Fibroblast of skin of back (primary cell): ENCODE measurements at regions not wholly inside any gene's neighbourhood (a gene's known extent, or its start where the extent isn't known, plus 50 kb on each side); places are given as distances from the start of the nearest gene placed in this dataset.
"Not testable (repeated sequence)": the region's sequence is repeated elsewhere in the genome, so short reads cannot be mapped to it uniquely, and the experiment has no call there.

ENCODE experiments used
- DNase-seq: peaks from one replicate; pipeline ENCODE4 v3.0.0-alpha.2; 2013

DNA sequence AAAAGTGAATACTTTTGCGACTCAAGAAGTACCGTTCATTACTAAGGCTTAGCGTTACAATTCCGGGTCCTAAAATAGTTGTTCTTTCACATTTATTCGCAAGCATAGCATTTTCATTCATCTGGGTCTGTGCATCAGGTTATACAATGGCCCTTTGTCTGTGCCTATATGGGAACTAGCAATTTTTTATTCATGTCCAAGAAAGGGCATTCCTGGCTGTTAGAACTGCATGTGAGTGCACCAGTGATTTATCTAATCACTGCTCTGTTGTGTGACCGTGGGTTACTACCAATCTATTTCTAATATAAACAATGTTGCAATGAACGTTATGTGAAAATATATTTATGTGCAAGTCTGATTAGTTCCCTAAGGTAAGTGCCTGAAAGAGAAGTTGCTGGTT is 63.8 kb downstream of the SPANXA1 start:
- not testable (repeated sequence) for DNase-seq

DNA sequence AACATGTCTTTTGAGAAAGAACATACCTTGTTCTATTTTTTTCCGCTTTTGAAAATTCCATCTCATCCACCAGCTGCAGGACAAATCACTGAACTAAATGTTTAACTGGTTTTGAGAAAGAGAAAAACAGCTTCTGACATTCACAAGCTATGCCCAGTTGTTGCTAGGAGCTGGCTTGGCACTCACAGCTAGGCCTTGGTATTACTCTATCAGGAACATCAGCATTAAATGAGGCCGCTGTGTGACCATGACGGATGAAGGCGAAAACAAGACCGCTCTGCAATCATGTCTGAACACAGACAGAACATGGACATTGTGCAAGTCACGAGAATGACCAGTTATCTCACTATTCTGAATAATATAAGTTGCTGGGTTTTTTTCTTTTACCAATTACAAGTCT is 108.8 kb downstream of the SPANXA1 start:
- DNase-seq, result not testable (repeated sequence)

DNA sequence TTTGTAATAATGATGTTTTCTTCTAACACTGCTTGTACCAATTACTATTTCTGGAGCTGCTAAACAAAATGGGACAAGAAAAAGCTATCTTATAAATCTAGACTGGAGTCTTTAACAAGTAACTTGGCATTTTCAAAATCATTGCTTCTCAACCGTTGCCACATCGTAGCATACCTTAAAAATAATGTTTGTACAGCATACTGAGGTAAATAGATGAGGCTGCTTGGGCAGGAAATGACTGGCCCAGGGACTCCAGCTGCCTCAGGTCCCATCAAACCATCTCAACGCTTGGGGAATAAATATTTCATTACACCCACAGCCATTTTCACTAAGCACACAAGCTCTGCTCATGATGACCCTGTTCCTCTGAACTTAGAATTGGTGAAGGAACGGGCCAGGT is 115.1 kb downstream of the SPANXA1 start:
- DNase-seq, result peak; percentile 38

DNA sequence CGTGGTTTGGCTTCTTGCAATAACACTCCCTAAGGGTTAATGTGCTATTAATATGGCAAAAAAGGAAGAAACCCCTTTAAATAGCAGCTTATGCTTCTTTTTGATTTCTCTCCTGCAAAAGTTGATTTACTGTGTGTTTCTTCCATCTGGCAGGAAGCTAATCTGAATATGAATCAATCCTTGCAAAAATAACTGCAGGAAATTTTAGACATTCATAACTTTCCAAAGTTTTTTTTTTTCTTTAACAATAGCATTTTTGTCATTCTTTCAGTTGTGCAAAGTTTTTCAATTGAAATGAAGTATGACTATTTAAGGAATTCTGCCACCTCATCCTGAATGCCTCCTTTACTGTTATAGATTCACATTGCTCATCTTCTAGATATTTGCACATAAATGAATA is 115.6 kb downstream of the SPANXA1 start:
- peak; percentile 80 for DNase-seq

DNA sequence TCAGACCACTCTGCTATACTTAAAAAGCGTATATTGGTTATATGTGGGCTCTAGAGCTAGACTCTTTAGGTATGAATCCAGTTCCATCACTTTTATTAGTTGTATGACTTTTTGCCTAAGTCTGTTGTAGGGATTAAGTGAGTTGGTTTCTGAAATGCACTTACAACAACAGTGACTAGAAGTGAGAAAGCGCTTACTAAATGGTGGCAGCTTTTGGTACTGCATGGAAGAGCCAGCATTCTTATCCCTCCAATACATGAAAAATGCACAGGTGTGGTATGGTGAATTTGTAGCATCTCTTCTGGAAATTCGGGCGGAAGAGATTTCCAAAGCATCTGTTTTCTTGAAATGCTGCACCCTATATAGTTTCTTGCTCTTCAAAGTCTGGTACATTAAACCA is 117.1 kb downstream of the SPANXA1 start:
- DNase-seq, result no peak

DNA sequence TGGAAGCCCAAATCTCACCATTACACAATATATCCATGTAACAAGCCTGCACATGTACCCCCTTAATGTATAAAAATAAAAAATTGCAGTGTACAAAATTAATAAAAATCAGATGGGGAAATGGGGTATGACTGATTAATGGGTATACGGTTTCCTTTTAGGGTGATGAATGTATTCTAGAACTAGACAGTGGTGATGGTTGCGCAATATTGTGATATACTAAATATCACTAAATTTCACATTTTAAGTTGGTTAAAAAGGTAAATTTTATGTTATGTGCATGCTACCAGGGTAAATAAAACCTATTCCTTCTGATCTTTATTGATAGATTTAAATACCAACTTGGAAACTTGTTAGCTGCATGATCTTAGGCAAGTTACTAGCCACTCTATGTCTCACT is 129.4 kb downstream of the SPANXA1 start:
- no peak for DNase-seq

DNA sequence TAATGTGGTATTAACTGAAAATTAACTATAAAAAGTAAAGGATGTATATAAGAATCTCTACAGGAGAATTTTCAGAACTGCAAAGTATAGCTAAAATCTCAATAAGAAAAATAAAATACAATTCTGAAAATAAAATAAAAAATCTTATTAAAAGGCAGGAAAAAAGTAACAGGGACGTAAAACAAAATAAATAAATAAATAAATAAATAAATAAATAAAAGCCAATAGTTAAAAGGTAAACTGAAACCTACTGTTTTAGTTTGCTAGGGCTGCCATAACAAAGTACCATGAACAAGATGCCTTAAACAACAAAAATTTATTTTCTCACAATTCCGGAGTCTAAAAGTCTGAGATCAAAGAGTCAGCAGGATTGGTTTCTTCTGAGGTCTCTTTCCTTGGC is 140.6 kb downstream of the SPANXA1 start:
- DNase-seq, result no peak

DNA sequence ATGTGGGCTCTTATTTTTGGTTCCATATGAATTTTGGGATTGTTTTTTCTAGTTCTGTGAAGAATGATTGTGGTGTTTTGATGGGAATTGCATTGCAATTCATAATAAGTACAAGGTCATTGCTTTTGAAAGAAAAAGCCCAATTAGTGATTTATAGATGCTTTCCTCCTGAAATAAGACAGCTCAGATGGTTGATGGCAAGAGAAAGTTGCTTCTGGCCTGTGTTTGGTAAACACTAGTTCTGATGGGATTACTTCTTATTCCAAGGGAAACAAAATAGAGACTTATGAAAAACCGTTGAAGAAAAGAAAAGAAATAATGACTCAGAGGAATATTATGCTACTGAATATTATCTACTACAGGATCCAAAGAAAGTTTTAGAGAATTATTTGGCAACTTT is 144.9 kb downstream of the SPANXA1 start:
- peak; percentile 9 for DNase-seq

DNA sequence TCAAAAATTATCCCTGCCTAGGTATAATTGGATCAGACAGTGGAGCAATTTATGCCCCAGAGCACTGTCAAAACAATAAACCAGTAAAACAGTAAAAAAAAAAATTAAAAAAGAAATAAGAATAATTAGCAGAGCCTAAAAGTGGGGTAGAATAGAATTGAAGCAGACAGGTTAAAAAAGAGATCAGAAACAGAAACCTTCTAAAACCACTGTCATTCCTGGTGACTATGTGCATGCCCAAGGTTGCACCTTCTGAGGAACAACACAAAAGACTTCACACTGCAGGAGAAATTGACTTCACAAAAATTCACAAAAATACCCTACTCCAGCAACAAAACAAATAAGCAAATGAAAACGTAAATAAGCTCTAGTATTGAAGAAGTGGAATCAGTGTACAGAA is 168.6 kb downstream of the SPANXA1 start:
- DNase-seq, result no peak

DNA sequence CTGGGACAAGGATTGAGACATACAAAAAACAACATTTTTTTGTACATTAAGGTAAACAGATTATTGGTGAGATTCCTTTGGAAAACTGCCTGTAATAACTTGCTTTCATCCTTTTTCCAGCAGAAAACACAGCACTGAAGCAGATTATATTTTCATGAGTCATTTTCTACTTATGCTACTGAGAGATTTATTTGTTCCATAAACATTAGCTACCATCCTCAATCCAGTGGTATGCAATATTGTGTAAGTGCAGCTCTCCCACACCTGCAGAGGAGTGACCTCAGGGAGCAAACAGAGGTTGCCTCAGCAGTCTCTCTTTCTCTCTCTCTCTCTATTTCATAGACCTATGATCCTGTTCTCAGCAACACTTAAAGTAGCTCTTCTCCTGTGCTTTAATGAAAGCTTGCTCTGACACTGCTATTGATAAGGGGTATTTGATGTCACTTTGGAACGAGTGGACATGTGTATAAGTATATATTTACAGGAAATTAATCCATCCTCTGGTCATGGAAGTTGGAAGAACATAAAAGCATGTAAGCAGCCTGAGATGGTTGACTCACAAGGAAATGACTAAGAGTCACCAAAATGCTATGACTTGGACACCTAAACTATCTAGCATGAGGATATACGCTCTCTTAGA is 163.7 kb upstream of the SPANXC start:
- peak; percentile 77 for DNase-seq

DNA sequence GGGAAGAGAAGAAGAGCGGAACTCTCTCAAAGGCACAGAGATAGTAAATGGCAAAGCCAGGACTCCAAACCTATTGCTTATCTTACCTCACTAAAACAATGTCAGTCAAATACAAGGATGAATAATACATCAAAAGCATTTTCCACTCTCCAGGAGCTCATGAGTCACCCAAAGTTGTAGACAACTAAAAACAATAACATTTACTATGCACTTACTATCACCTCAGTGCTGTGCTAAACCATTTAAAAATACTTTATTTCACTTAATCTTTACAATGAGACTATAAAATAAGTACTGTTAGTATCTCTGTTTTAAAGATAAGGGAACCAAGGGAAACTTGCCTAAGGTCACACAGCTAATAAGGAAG is 163.2 kb upstream of the SPANXC start:
- no peak for DNase-seq

DNA sequence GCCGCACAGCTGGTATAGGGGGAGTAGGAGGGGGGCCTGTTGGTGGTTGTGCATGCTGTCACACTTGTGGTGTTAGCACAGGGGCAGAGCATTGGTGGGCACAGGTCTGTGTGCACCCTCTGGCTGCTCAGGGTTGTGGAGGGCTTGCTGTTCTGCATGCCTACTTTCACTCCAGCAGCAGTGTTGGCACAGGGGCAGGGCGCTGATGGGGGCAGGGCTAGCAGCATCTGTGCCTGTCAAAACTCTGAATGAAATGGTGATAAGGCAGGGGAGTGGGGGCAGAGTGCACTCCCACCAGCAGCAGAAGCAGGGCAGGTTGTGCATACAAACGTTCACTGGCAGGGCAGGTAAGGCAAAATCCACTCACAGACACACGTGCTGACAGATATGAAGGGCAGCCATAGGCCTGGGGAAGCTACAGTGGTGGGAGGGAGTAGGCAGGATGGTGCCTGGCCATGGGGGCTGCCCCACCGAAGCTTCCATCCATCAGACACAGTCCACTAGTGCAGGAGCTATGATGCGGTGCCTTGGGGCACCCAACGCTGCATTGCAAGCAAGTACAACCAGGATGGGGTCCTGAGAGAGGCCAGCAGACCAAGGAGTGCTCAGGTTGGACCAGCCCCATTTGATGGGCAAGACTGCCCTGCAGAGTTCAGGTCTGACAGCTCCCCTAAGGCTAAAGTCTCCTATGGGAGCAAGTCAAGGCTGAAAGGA is 160.7 kb upstream of the SPANXC start:
- no peak for DNase-seq

DNA sequence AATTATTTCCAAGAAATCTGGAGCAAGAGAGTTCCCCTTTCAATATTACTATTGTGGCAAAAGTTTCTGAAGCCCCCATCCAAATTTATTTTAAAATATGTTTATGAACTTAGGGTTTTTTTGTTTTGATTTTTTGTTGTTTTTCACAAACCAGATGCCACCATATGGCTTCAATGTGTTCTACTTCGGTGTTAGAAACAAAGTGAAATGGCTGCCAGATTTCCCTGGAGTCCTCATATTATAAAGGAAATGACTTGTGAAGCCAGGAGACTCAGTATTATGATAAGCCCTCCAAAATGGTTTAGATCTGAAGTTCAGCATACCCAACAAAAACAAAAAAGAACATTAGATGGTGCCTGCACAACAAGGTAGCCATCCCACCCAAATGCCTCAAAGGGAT is 154.2 kb upstream of the SPANXC start:
- DNase-seq, result no peak

DNA sequence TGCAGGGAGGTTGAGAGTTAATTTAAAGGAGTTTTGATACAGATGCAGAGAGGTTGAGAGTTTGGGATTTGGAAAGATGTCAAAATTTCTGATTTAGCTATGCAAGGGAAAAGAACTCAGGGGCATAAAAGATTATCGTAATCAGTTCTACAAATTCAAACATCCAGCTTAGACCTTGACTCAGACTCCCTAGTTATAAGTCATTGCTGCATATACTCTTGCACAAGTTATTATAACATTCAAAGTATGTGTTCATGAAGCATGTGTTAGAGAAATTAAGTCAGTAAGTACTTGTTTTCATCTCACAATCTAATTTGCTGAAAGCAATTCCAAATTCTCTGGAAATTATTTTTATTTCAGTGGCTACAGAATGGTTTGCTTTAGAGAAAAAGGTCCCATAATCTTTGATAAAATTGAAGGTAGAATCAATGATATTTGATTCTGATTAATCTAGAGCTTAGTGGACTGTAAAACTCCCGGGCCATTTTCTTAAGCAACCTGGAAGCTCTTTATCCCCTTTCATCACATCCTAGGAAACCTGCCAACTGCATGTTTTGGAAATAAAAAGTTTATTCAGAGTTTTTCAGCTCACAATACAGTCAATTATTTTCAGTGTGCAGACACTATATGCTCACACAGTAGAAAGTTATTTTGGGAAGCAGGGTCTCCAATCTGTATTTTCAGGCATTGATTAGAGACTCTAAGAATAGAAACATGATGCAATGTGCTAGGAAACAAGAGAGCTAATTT is 132.9 kb upstream of the SPANXC start:
- no peak for DNase-seq

DNA sequence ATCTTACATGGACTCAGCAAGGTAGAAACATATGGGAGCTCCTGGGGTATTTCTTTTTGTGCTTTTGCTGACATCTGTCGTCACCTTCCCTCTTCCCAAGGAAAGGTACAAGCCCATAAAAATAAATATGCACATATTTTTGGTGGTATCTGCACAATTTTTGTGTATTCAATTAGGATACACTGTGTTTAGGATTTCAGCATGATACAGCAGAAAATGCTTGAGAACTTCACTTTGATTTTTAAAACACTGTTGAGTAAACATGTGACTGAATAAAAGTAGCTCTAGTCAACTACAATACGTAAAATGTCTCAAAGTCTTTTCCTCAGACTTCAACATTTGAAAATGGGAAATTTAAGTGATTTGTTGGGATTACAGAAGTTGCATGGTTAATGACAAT is 99.4 kb upstream of the SPANXC start:
- no peak for DNase-seq

DNA sequence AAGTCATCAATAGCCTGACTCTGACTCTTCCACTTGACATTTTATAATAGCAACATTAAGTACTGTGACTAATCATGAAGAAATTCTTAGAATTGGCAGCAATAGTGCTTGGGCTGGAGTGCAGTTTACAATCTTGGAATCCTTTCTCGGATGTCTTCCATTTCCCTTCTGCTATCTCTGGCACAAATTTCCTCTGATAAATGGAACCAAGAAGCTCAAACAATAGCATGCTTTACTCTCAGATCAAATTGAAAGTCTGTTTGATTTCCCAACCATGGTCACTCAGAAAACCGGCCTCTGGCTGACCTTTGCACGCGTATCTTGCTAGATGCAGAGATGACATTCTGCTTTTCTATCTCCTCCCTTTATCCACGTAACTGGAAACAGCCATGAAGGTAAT is 99.0 kb upstream of the SPANXC start:
- DNase-seq, result peak; percentile 68

DNA sequence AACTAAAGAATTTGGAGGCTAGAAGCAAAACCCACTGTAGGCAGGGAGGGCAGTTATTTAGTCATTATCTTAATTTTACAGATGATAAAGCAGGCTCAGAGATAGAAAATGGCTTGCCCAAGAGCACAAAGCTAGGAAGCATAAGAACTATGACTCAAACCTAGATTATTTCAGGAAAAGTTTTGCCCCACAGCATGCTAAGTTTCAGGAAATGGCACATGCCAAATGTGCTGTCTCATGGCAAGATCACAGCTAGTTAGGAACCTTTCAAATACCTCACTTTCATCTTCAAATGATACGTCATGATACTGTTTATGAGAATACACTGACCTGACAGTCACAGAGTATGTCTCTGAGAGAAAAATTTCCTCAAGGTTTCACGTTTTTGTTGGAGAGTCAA is 78.5 kb upstream of the SPANXC start:
- no peak for DNase-seq

DNA sequence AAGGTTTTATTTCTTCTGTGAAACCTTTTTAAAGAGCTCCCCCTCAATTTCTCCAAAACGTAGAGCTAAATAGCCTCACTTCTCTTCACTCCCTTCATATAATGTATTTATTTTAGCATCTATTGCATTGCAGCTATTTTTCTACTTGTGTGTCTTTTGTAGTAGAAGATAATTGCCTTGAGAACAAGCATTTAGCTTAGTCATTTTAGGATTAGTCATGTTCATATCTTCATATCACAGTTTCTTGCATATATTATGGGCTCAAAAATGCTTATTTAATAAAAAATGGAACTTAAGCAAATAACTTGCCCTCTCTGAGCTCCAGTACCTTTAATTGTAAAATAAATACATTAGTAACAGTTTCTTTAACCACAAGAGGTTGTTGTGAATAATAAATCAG is 72.1 kb upstream of the SPANXC start:
- peak; percentile 0 for DNase-seq

DNA sequence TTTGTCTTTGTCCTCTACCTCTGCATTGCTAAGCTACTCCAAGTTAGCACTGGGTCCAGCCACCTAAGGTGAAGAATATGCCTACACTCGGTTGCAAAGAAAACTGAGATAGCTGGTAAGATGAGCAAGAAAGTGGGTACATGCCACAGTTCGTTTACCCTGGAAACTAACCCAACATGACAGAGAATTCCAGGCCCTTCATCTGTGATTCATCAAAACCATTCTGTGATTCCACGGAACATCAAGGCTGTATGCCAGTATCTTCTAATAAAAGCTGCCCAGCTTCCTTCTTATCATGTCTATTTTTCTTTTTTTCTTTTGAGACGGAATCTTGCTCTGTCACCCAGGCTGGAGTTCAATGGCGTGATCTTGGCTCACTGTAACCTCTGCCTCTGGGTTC is 58.7 kb upstream of the SPANXC start:
- no peak for DNase-seq
